B cell (primary cell): ENCODE measurements at regions not wholly inside any gene's neighbourhood (a gene's known extent, or its start where the extent isn't known, plus 50 kb on each side); places are given as distances from the start of the nearest gene placed in this dataset.

Experiments used
- ATAC-seq: fragments of 200-7000 bp; cut with Tn5 transposase; one replicate; pipeline ENCODE4 v1.10.0; 2021; ENCODE audit warnings: low read depth, mild to moderate bottlenecking, moderate number of reproducible peaks, moderate library complexity
- CTCF ChIA-PET: fragments of 350-600 bp; sonication (Branson Sonifier 250); formaldehyde crosslinking; loops from one replicate; lab custom pipeline; 2021; ENCODE audit warnings: antibody characterized with exemption, inconsistent platforms; lab: Charles Lee
- POLR2A ChIA-PET: fragments of 350-600 bp; sonication (Branson Sonifier 250); formaldehyde crosslinking; loops from one replicate; lab custom pipeline; 2021; ENCODE audit warnings: antibody characterized with exemption; lab: Charles Lee
- DNase-seq: peaks from one replicate; pipeline ENCODE4 v3.0.0; 2013
- H2AFZ ChIP-seq: 2 replicates; pipeline ENCODE4 v1.6.1; 2012; ENCODE audit warnings: mild to moderate bottlenecking, low read depth, low read length; ENCODE audit not compliant: insufficient read depth, poor library complexity, severe bottlenecking
- H3K27ac ChIP-seq, 2 donors: 1 replicate in 1 of 2; 2 replicates in 1 of 2; pipeline ENCODE4 v1.5.1; 2012 to 2013; ENCODE audit warnings: low read length in 2 of 2, mild to moderate bottlenecking in 2 of 2, moderate library complexity in 1 of 2
- H3K27me3 ChIP-seq, 4 experiments: fragments of 200-600 bp in 1 of 4; sonication (generic) in 1 of 4; replicated peaks in 1 of 4; 1 replicate in 2 of 4; 2 replicates in 2 of 4; pipeline versions ENCODE4 v1.6.1 to v1.7.0; 2013 to 2016; ENCODE audit warnings: low read length in 3 of 4, mild to moderate bottlenecking in 2 of 4, mixed read lengths in 1 of 4, moderate library complexity in 1 of 4; ENCODE audit not compliant: insufficient read depth in 4 of 4, control insufficient read depth in 3 of 4; ENCODE audit errors: control extremely low read depth in 1 of 4
- H3K36me3 ChIP-seq, 2 experiments: replicated peaks in 1 of 2; 1 replicate in 1 of 2; 2 replicates in 1 of 2; pipeline versions ENCODE4 v1.6.1 to v1.7.1; 2013; ENCODE audit warnings: low read length in 1 of 2; ENCODE audit not compliant: insufficient read depth in 2 of 2, control insufficient read depth in 1 of 2; ENCODE audit errors: control extremely low read depth in 1 of 2, extremely low read depth in 1 of 2
- H3K4me1 ChIP-seq, 2 donors: fragments of 200-600 bp in 1 of 2; sonication (generic) in 1 of 2; 1 replicate in 1 of 2; 2 replicates in 1 of 2; pipeline versions ENCODE4 v1.5.1 to v1.6.1; 2013 to 2017; ENCODE audit warnings: low read length in 2 of 2; ENCODE audit not compliant: control insufficient read depth in 2 of 2, insufficient read depth in 2 of 2
- H3K4me2 ChIP-seq: replicated peaks from 2 replicates; pipeline ENCODE3; 2012; ENCODE audit warnings: mild to moderate bottlenecking, low read depth, low read length; ENCODE audit not compliant: poor library complexity, severe bottlenecking
- H3K4me3 ChIP-seq, 5 experiments: fragments of 200-600 bp in 1 of 5; sonication (generic) in 1 of 5; 1 replicate in 3 of 5; 2 replicates in 2 of 5; pipeline versions ENCODE4 v1.5.1 to v1.7.0; 2011 to 2016; ENCODE audit warnings: low read length in 4 of 5, mild to moderate bottlenecking in 4 of 5, low read depth in 2 of 5, control low read depth in 1 of 5, moderate library complexity in 1 of 5; ENCODE audit not compliant: insufficient read depth in 1 of 5; ENCODE audit errors: control extremely low read depth in 1 of 5, extremely low read depth in 1 of 5
- H3K79me2 ChIP-seq: fragments of 200-600 bp; sonication (generic); one replicate; pipeline ENCODE4 v1.6.0; 2016; ENCODE audit warnings: low read length; ENCODE audit not compliant: control insufficient read depth, insufficient read depth
- H3K9ac ChIP-seq: fragments of 200-600 bp; sonication (generic); 2 replicates; pipeline ENCODE4 v1.6.1; 2017; ENCODE audit warnings: mild to moderate bottlenecking, low read length, moderate library complexity
- H3K9me3 ChIP-seq, 3 donors: one replicate each; pipeline versions ENCODE4 v1.6.1 to v1.7.1; 2013; ENCODE audit warnings: low read length in 2 of 3; ENCODE audit not compliant: control insufficient read depth in 2 of 3, insufficient read depth in 1 of 3; ENCODE audit errors: control extremely low read depth in 1 of 3
- H4K20me1 ChIP-seq: 2 replicates; pipeline ENCODE4 v1.6.0; 2012; ENCODE audit warnings: mild to moderate bottlenecking, low read length; ENCODE audit not compliant: insufficient read depth, control insufficient read depth, poor library complexity, severe bottlenecking
- H3K27ac Mint-ChIP-seq: one replicate; pipeline ENCODE4 v1.8.0; 2021; ENCODE audit warnings: mixed read lengths
- H3K27me3 Mint-ChIP-seq: one replicate; pipeline ENCODE4 v1.8.0; 2021; ENCODE audit warnings: mixed read lengths
- H3K4me1 Mint-ChIP-seq: one replicate; pipeline ENCODE4 v1.8.0; 2021; ENCODE audit warnings: mixed read lengths
- H3K4me3 Mint-ChIP-seq: one replicate; pipeline ENCODE4 v1.8.0; 2021; ENCODE audit warnings: mixed read lengths
- H3K9me3 Mint-ChIP-seq: one replicate; pipeline ENCODE4 v1.8.0; 2022; ENCODE audit warnings: mixed read lengths; ENCODE audit not compliant: insufficient read depth
- CTCF ChIP-seq: fragments of 200-600 bp; IDR thresholded peaks from one replicate; pipeline ENCODE4 v1.8.0; 2022; ENCODE audit warnings: antibody characterized with exemption, mild to moderate bottlenecking
- EZH2 ChIP-seq: IDR thresholded peaks from 2 replicates; pipeline ENCODE4 v1.6.1; 2012; ENCODE audit warnings: borderline replicate concordance, low read depth, mild to moderate bottlenecking, moderate library complexity, low read length; ENCODE audit not compliant: insufficient read depth, poor library complexity, severe bottlenecking
- WGBS: methylation state at CpG from one replicate; pipeline ENCODE4 v1.1.5; 2013; ENCODE audit warnings: missing lambda C conversion rate; ENCODE audit not compliant: insufficient coverage; 5-methylcytosine and 5-hydroxymethylcytosine counted together
- intact Hi-C: fragments of 100-400 bp; cut with micrococcal nuclease; formaldehyde crosslinking; loops from one replicate; pipeline ENCODE4 v1.10.0; 2022

GRCh38 chr11:31974366-31975136, 116.3 kb upstream of the RCN1 start:
- Mint-ChIP-seq H3K9me3 (no peaks in the 10 kb centered on the region), H3K27ac (no peak overlapping the region), H3K4me3 (no peak overlapping the region), H3K27me3 (peaks cover 20% of the 10 kb centered on the region), H3K4me1 (no peaks in the 10 kb centered on the region)
- H3K27me3 ChIP-seq = no peaks in the 10 kb centered on the region
- H3K4me2 ChIP-seq = no peak overlapping the region
- H4K20me1 ChIP-seq = no peaks in the 10 kb centered on the region
- H3K9me3 ChIP-seq = no peaks in the 10 kb centered on the region
- ChIA-PET POLR2A (no interaction called here), CTCF (no interaction called here)
- no peaks in the 10 kb centered on the region for H3K4me1 ChIP-seq
- no peak overlapping the region for H3K9ac ChIP-seq
- H3K27ac ChIP-seq = no peak overlapping the region
- H2AFZ ChIP-seq = no peak overlapping the region
- DNase-seq = no peak
- H3K36me3 ChIP-seq = no peaks in the 10 kb centered on the region
- H3K79me2 ChIP-seq = no peaks in the 10 kb centered on the region
- WGBS = 74% methylated on average over 3 of the region's 5 CpGs
- TF ChIP-seq CTCF (no peak), EZH2 (no peak)
- no peak overlapping the region for H3K4me3 ChIP-seq
- intact Hi-C loops = no loop called here
- no peak for ATAC-seq

GRCh38 chr11:31973172-31973571, 117.7 kb upstream of the RCN1 start:
- no peak for TF ChIP-seq CTCF
- no peak for TF ChIP-seq EZH2
- Histone ChIP-seq H4K20me1 (no peaks in the 10 kb centered on the region), H3K27ac (no peak overlapping the region), H3K4me3 (no peak overlapping the region), H3K4me1 (no peaks in the 10 kb centered on the region), H3K9me3 (no peaks in the 10 kb centered on the region), H3K4me2 (no peak overlapping the region), H3K79me2 (no peaks in the 10 kb centered on the region), H3K36me3 (no peaks in the 10 kb centered on the region), H2AFZ (no peak overlapping the region), H3K9ac (no peak overlapping the region), H3K27me3 (no peaks in the 10 kb centered on the region)
- ChIA-PET POLR2A (no interaction called here), CTCF (interaction anchor here (0.7 kb wide), 1 partner anchor 51 kb away, joined by 3 read pairs; no protein-coding TSS in a partner anchor)
- 62% methylated on average over 3 of the region's 4 CpGs for WGBS
- DNase-seq = no peak
- intact Hi-C loops = no loop called here
- no peaks in the 10 kb centered on the region for H3K9me3 Mint-ChIP-seq
- H3K4me1 Mint-ChIP-seq = no peaks in the 10 kb centered on the region
- no peak for ATAC-seq
- no peak overlapping the region for H3K27ac Mint-ChIP-seq
- H3K27me3 Mint-ChIP-seq = peaks cover 17% of the 10 kb centered on the region
- H3K4me3 Mint-ChIP-seq = no peak overlapping the region
